A549 (cell line): ENCODE measurements at regions not wholly inside any gene's neighbourhood (a gene's known extent, or its start where the extent isn't known, plus 50 kb on each side); places are given as distances from the start of the nearest gene placed in this dataset.

Source experiments
- ATAC-seq, 2 experiments: fragments of 200-7000 bp in 1 of 2; fragments of >200 bp in 1 of 2; cut with Nextera tagmentation in 1 of 2; cut with Tn5 transposase in 1 of 2; 3 replicates each; pipeline versions ENCODE4 v1.8.0 to v1.9.1; 2018 to 2020; ENCODE audit warnings: mild to moderate bottlenecking in 1 of 2, moderate library complexity in 1 of 2
- CTCF ChIA-PET: fragments of 300-600 bp; sonication (Branson Sonifier 250); formaldehyde crosslinking; extraction: SDS; loops from one replicate; lab custom pipeline; 2021; ENCODE audit warnings: antibody characterized with exemption, inconsistent platforms; lab: Yijun Ruan, JAX
- POLR2A ChIA-PET: fragments of 350-600 bp; formaldehyde crosslinking; extraction: SDS; loops from one replicate; lab custom pipeline; 2021; ENCODE audit warnings: antibody characterized with exemption, inconsistent platforms; lab: Yijun Ruan, JAX
- DNase-seq, 2 experiments: peaks; one replicate each; pipeline versions ENCODE4 v3.0.0 to v3.0.0-alpha.2; 2011 to 2016; ENCODE audit warnings: low read depth in 1 of 2, low spot score in 1 of 2
- FAIRE-seq: peaks from 2 replicates; lab custom pipeline; 2011; peaks lifted over from hg19 to GRCh38; lab: Jason Lieb, UNC
- H3K27ac ChIP-seq, 2 experiments: fragments of >200 bp; sonication (Bioruptor Twin); formaldehyde crosslinking; 3 replicates each; pipeline ENCODE4 v1.5.1; 2016 to 2017
- H3K4me1 ChIP-seq: fragments of >200 bp; sonication (Bioruptor Twin); formaldehyde crosslinking; 3 replicates; pipeline ENCODE4 v1.6.1; 2016
- H3K4me2 ChIP-seq: fragments of >200 bp; sonication (Bioruptor Twin); formaldehyde crosslinking; 3 replicates; pipeline ENCODE4 v1.6.1; 2016
- H3K4me3 ChIP-seq: fragments of >200 bp; sonication (Bioruptor Twin); formaldehyde crosslinking; 3 replicates; pipeline ENCODE4 v1.5.1; 2016
- H3K9me3 ChIP-seq: fragments of >200 bp; sonication (Bioruptor Twin); formaldehyde crosslinking; 3 replicates; pipeline ENCODE4 v1.6.1; 2016
- CBX8 ChIP-seq: fragments of 200-600 bp; sonication (generic); IDR thresholded peaks from 2 replicates; pipeline ENCODE4 v1.6.1; 2016
- CHD2 ChIP-seq: fragments of 150-350 bp; IDR thresholded peaks from 2 replicates; pipeline ENCODE4 v1.6.1; 2014; ENCODE audit warnings: low read length; ENCODE audit not compliant: partially characterized antibody
- CHD4 ChIP-seq: fragments of 200-600 bp; sonication (generic); IDR thresholded peaks from 2 replicates; pipeline ENCODE4 v1.6.1; 2016; ENCODE audit warnings: antibody characterized with exemption, mild to moderate bottlenecking, borderline replicate concordance
- E2F6 ChIP-seq: IDR thresholded peaks from 2 replicates; pipeline ENCODE4 v1.6.1; 2012; ENCODE audit warnings: low read depth, borderline replicate concordance
- EHMT2 ChIP-seq: fragments of 200-600 bp; sonication (generic); IDR thresholded peaks from 2 replicates; pipeline ENCODE4 v1.6.1; 2016; ENCODE audit warnings: antibody characterized with exemption, low read depth, mild to moderate bottlenecking, moderate library complexity
- ELK1 ChIP-seq: fragments of 150-350 bp; IDR thresholded peaks from 2 replicates; pipeline ENCODE4 v1.6.1; 2014; ENCODE audit warnings: low read depth, mild to moderate bottlenecking, low read length
- FOSB ChIP-seq: fragments of 250-450 bp; sonication (Bioruptor Pico); IDR thresholded peaks from 2 replicates; pipeline ENCODE4 v1.5.0; 2020; ENCODE audit warnings: mild to moderate bottlenecking, moderate library complexity
- HDAC2 ChIP-seq: fragments of 200-600 bp; sonication (generic); IDR thresholded peaks from 2 replicates; pipeline ENCODE4 v1.6.1; 2016
- HES2 ChIP-seq: fragments of >200 bp; sonication (Bioruptor Twin); formaldehyde crosslinking; IDR thresholded peaks from 2 replicates; pipeline ENCODE4 v1.6.1; 2016
- HEYL ChIP-seq: fragments of 250-450 bp; sonication (Bioruptor Pico); IDR thresholded peaks from 2 replicates; pipeline ENCODE4 v1.8.0; 2021; ENCODE audit warnings: mild to moderate bottlenecking, moderate library complexity
- HOXA7 ChIP-seq: fragments of 250-450 bp; sonication (Bioruptor Pico); IDR thresholded peaks from 2 replicates; pipeline ENCODE4 v1.5.0; 2020; ENCODE audit warnings: mild to moderate bottlenecking, moderate library complexity
- MAFK ChIP-seq: fragments of 450-650 bp; IDR thresholded peaks from 2 replicates; pipeline ENCODE4 v1.6.1; 2014; ENCODE audit not compliant: partially characterized antibody
- MAZ ChIP-seq: fragments of 150-350 bp; IDR thresholded peaks from 2 replicates; pipeline ENCODE4 v1.6.1; 2014; ENCODE audit warnings: antibody characterized with exemption, low read depth, low read length, borderline replicate concordance
- MYC ChIP-seq: IDR thresholded peaks from 2 replicates; pipeline ENCODE4 v1.6.1; 2012; ENCODE audit warnings: mild to moderate bottlenecking, inconsistent platforms, low read length, improper control_type of control experiment, borderline replicate concordance
- NFE2L2 ChIP-seq: fragments of 150-350 bp; conservative IDR thresholded peaks from 2 replicates; pipeline ENCODE4 v1.6.1; 2014; ENCODE audit warnings: low read length
- NR3C1 ChIP-seq: fragments of >200 bp; sonication (Bioruptor Twin); formaldehyde crosslinking; IDR thresholded peaks from 3 replicates; pipeline ENCODE4 v1.6.1; 2017
- PHF8 ChIP-seq: fragments of 200-600 bp; sonication (generic); IDR thresholded peaks from 2 replicates; pipeline ENCODE4 v1.6.1; 2016; ENCODE audit warnings: low read depth, mild to moderate bottlenecking, antibody characterized with exemption, moderate library complexity, borderline replicate concordance
- POLR2A ChIP-seq: IDR thresholded peaks from 2 replicates; pipeline ENCODE4 v1.6.1; 2012; ENCODE audit warnings: mild to moderate bottlenecking, low read length
- POLR2AphosphoS2 ChIP-seq: conservative IDR thresholded peaks from 2 replicates; pipeline ENCODE4 v1.6.1; 2012; ENCODE audit warnings: low read length, improper control_type of control experiment, inconsistent platforms
- RARB ChIP-seq: fragments of 250-450 bp; sonication (Bioruptor Pico); IDR thresholded peaks from 2 replicates; pipeline ENCODE4 v1.8.0; 2021; ENCODE audit warnings: mild to moderate bottlenecking, moderate library complexity
- RNF2 ChIP-seq: fragments of 200-600 bp; sonication (generic); IDR thresholded peaks from 2 replicates; pipeline ENCODE4 v1.6.1; 2016; ENCODE audit warnings: low read depth, mild to moderate bottlenecking, antibody characterized with exemption, moderate library complexity, borderline replicate concordance
- SREBF2 ChIP-seq: fragments of 450-650 bp; IDR thresholded peaks from 2 replicates; pipeline ENCODE4 v1.6.1; 2014; ENCODE audit warnings: mild to moderate bottlenecking, moderate library complexity
- TP53 ChIP-seq: fragments of 250-450 bp; sonication (Bioruptor Pico); IDR thresholded peaks from 2 replicates; pipeline ENCODE4 v1.5.0; 2021; ENCODE audit warnings: mild to moderate bottlenecking, moderate library complexity
- WGBS: methylation state at CpG from one replicate; pipeline ENCODE4 v1.1.6; 2017; ENCODE audit errors: missing lambda C conversion rate; 5-methylcytosine and 5-hydroxymethylcytosine counted together
- TF ChIP-seq, protein P1 (sequence below): fragments of 200-600 bp; sonication (generic); IDR thresholded peaks from 2 replicates; pipeline ENCODE4 v1.6.1; 2016; ENCODE audit warnings: antibody characterized with exemption, mild to moderate bottlenecking, moderate library complexity
- TF ChIP-seq, protein P2 (sequence below): fragments of 250-450 bp; sonication (Bioruptor Pico); IDR thresholded peaks from 2 replicates; pipeline ENCODE4 v1.5.0; 2021; ENCODE audit warnings: mild to moderate bottlenecking, moderate library complexity, borderline replicate concordance
- TF ChIP-seq, protein P3 (sequence below): fragments of 250-450 bp; sonication (Bioruptor Pico); IDR thresholded peaks from 2 replicates; pipeline ENCODE4 v1.5.0; 2020; ENCODE audit warnings: low read depth, mild to moderate bottlenecking, moderate library complexity

- no peaks in the 10 kb centered on the region for H3K9me3 ChIP-seq
- no peaks in the 10 kb centered on the region for H3K4me1 ChIP-seq
- FAIRE-seq, result no peak
- TF ChIP-seq CHD2 (no peak), E2F6 (no peak), ELK1 (no peak), RNF2 (no peak), RARB (CRISPR knock-in tag) (no peak), HOXA7 (CRISPR knock-in tag) (no peak), NR3C1 (no peak), CHD4 (no peak), SREBF2 (no peak), TP53 (no peak), HDAC2 (no peak), POLR2AphosphoS2 (no peak), EHMT2 (no peak), HES2 (no peak), MAFK (no peak)
- TF ChIP-seq, protein P1, sequence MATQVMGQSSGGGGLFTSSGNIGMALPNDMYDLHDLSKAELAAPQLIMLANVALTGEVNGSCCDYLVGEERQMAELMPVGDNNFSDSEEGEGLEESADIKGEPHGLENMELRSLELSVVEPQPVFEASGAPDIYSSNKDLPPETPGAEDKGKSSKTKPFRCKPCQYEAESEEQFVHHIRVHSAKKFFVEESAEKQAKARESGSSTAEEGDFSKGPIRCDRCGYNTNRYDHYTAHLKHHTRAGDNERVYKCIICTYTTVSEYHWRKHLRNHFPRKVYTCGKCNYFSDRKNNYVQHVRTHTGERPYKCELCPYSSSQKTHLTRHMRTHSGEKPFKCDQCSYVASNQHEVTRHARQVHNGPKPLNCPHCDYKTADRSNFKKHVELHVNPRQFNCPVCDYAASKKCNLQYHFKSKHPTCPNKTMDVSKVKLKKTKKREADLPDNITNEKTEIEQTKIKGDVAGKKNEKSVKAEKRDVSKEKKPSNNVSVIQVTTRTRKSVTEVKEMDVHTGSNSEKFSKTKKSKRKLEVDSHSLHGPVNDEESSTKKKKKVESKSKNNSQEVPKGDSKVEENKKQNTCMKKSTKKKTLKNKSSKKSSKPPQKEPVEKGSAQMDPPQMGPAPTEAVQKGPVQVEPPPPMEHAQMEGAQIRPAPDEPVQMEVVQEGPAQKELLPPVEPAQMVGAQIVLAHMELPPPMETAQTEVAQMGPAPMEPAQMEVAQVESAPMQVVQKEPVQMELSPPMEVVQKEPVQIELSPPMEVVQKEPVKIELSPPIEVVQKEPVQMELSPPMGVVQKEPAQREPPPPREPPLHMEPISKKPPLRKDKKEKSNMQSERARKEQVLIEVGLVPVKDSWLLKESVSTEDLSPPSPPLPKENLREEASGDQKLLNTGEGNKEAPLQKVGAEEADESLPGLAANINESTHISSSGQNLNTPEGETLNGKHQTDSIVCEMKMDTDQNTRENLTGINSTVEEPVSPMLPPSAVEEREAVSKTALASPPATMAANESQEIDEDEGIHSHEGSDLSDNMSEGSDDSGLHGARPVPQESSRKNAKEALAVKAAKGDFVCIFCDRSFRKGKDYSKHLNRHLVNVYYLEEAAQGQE, result no peak
- TF ChIP-seq, protein P2, sequence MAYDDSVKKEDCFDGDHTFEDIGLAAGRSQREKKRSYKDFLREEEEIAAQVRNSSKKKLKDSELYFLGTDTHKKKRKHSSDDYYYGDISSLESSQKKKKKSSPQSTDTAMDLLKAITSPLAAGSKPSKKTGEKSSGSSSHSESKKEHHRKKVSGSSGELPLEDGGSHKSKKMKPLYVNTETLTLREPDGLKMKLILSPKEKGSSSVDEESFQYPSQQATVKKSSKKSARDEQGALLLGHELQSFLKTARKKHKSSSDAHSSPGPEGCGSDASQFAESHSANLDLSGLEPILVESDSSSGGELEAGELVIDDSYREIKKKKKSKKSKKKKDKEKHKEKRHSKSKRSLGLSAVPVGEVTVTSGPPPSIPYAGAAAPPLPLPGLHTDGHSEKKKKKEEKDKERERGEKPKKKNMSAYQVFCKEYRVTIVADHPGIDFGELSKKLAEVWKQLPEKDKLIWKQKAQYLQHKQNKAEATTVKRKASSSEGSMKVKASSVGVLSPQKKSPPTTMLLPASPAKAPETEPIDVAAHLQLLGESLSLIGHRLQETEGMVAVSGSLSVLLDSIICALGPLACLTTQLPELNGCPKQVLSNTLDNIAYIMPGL (CRISPR knock-in tag), result no peak
- no peak for DNase-seq
- POLR2A ChIA-PET, result no interaction called here
- WGBS, result 80% methylated on average over 6 of the region's 6 CpGs
- no peak for ATAC-seq
- no peak overlapping the region for H3K27ac ChIP-seq
- CTCF ChIA-PET, result interaction anchor here (0.6 kb wide), 1 partner anchor 50 kb away, joined by 3 read pairs; no protein-coding TSS in a partner anchor
- no peak overlapping the region for H3K4me3 ChIP-seq
- H3K4me2 ChIP-seq, result no peak overlapping the region
These were observed 382.7 kb upstream of the RGS6 start for GRCh38 chr14:71549421-71550050.

GRCh38 chr14:71550367-71550766, 381.9 kb upstream of the RGS6 start:
- TF ChIP-seq MYC (no peak), PHF8 (no peak), HDAC2 (no peak), NFE2L2 (no peak), HEYL (CRISPR knock-in tag) (no peak), CBX8 (no peak), POLR2A (no peak), FOSB (no peak), ELK1 (no peak), MAZ (no peak)
- TF ChIP-seq, protein P3, sequence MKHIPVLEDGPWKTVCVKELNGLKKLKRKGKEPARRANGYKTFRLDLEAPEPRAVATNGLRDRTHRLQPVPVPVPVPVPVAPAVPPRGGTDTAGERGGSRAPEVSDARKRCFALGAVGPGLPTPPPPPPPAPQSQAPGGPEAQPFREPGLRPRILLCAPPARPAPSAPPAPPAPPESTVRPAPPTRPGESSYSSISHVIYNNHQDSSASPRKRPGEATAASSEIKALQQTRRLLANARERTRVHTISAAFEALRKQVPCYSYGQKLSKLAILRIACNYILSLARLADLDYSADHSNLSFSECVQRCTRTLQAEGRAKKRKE (CRISPR knock-in tag), result no peak
- TF ChIP-seq, all 56 proteins: peak for 0
- ChIA-PET CTCF (interaction anchor here (1.2 kb wide), 1 partner anchor 62 kb away, joined by 3 read pairs; no protein-coding TSS in a partner anchor), POLR2A (no interaction called here)
- 45% methylated on average over 2 of the region's 2 CpGs for WGBS
- no peak for FAIRE-seq
- Histone ChIP-seq H3K4me3 (no peak overlapping the region), H3K9me3 (no peaks in the 10 kb centered on the region), H3K4me1 (no peaks in the 10 kb centered on the region), H3K27ac (no peak overlapping the region), H3K4me2 (no peak overlapping the region)
- no peak for DNase-seq
- no peak for ATAC-seq
